HCT116 (cell line): ENCODE measurements at regions not wholly inside any gene's neighbourhood (a gene's known extent, or its start where the extent isn't known, plus 50 kb on each side); places are given as distances from the start of the nearest gene placed in this dataset.

Source experiments
- ATAC-seq: fragments of 200-7000 bp; cut with Tn5 transposase; 2 replicates; pipeline ENCODE4 v1.9.1; 2020; ENCODE audit warnings: mild to moderate bottlenecking, moderate library complexity
- BruUV-seq: library from RNA; stranded (reverse); fragments of 400-500 nt; replicated peaks from 2 replicates; lab custom pipeline; 2021; lab: Mats Ljungman, UMichigan
- CTCF ChIA-PET: fragments of 300-600 bp; sonication (Branson Sonifier 250); formaldehyde crosslinking; loops from one replicate; lab custom pipeline; 2021; ENCODE audit warnings: antibody characterized with exemption; lab: Charles Lee
- POLR2A ChIA-PET: fragments of 300-600, 350-600 bp; sonication (Branson Sonifier 250); formaldehyde crosslinking; loops from one replicate; lab custom pipeline; 2021; ENCODE audit warnings: antibody characterized with exemption; lab: Charles Lee
- RAD21 ChIA-PET, 2 experiments: fragments of 300-600 bp; sonication (Branson Sonifier 250); formaldehyde crosslinking; loops; one replicate each; lab custom pipeline; 2023; ENCODE audit warnings: low total read pairs in 2 of 2; ENCODE audit not compliant: uncharacterized antibody in 2 of 2, unreplicated experiment in 2 of 2, low non-redundant PET in 1 of 2; lab: Charles Lee
- DNase-seq: peaks from one replicate; pipeline ENCODE4 v3.0.0-alpha.2; 2010; ENCODE audit warnings: low read depth, low spot score
- H2AFZ ChIP-seq: fragments of 200-600 bp; shearing (Covaris generic), sonication (generic); 2 replicates; pipeline ENCODE4 v1.6.1; 2017; ENCODE audit warnings: low read depth, mixed run types, mixed read lengths, antibody characterized with exemption, low read length; ENCODE audit not compliant: poor library complexity, severe bottlenecking
- H3K27ac ChIP-seq: 2 replicates; pipeline ENCODE4 v1.5.1; 2012; ENCODE audit warnings: low read depth, low read length
- H3K27me3 ChIP-seq: fragments of 200-600 bp; sonication (generic); 2 replicates; pipeline ENCODE4 v1.6.1; 2016; ENCODE audit warnings: mixed run types, low read length, mixed read lengths; ENCODE audit not compliant: insufficient read depth
- H3K36me3 ChIP-seq, 2 experiments: fragments of 200-500 bp in 1 of 2; fragments of 200-600 bp in 1 of 2; sonication (Bioruptor generic) in 1 of 2; sonication (generic) in 1 of 2; 2 replicates each; pipeline versions ENCODE4 v1.5.1 to v1.6.1; 2014 to 2016; ENCODE audit warnings: low read length in 2 of 2, inconsistent platforms in 1 of 2, mixed read lengths in 1 of 2, mixed run types in 1 of 2; ENCODE audit not compliant: insufficient read depth in 2 of 2, control insufficient read depth in 1 of 2
- H3K4me1 ChIP-seq, 2 experiments: fragments of 200-600 bp in 1 of 2; sonication (generic) in 1 of 2; 2 replicates each; pipeline versions ENCODE4 v1.5.1 to v1.6.1; 2012 to 2017; ENCODE audit warnings: low read length in 2 of 2, inconsistent platforms in 1 of 2, mild to moderate bottlenecking in 1 of 2, mixed read lengths in 1 of 2, mixed run types in 1 of 2, moderate library complexity in 1 of 2; ENCODE audit not compliant: insufficient read depth in 2 of 2, control insufficient read depth in 1 of 2
- H3K4me2 ChIP-seq: fragments of 200-600 bp; sonication (generic); 2 replicates; pipeline ENCODE4 v1.6.1; 2017; ENCODE audit warnings: mixed run types, low read length, mixed read lengths
- H3K4me3 ChIP-seq, 2 experiments: fragments of 200-600 bp in 1 of 2; sonication (generic) in 1 of 2; replicated peaks in 1 of 2; 2 replicates each; pipeline ENCODE4 v1.5.1; 2011 to 2016; ENCODE audit warnings: low read length in 2 of 2, control low read depth in 1 of 2, low read depth in 1 of 2, mild to moderate bottlenecking in 1 of 2, mixed read lengths in 1 of 2, mixed run types in 1 of 2
- H3K79me2 ChIP-seq: fragments of 200-600 bp; sonication (generic); 2 replicates; pipeline ENCODE4 v1.6.1; 2017; ENCODE audit warnings: mild to moderate bottlenecking, mixed run types, low read length, moderate library complexity, mixed read lengths; ENCODE audit not compliant: insufficient read depth
- H3K9ac ChIP-seq: fragments of 200-600 bp; sonication (generic); 2 replicates; pipeline ENCODE4 v1.6.1; 2016; ENCODE audit warnings: low read length, mixed read lengths
- H3K9me2 ChIP-seq: fragments of 200-600 bp; sonication (generic), shearing (Covaris generic); 2 replicates; pipeline ENCODE4 v1.6.1; 2017; ENCODE audit warnings: mixed run types, mild to moderate bottlenecking, moderate library complexity; ENCODE audit not compliant: insufficient read depth
- H3K9me3 ChIP-seq, 2 experiments: fragments of 200-500 bp in 1 of 2; fragments of 200-600 bp in 1 of 2; sonication (Bioruptor generic) in 1 of 2; sonication (generic) in 1 of 2; 2 replicates each; pipeline ENCODE4 v1.6.1; 2014 to 2017; ENCODE audit warnings: low read length in 2 of 2, mixed read lengths in 2 of 2, inconsistent platforms in 1 of 2, low read depth in 1 of 2, mild to moderate bottlenecking in 1 of 2, mixed run types in 1 of 2, moderate library complexity in 1 of 2; ENCODE audit not compliant: control insufficient read depth in 1 of 2, insufficient read depth in 1 of 2
- H4K20me1 ChIP-seq: fragments of 200-600 bp; sonication (generic), shearing (Covaris generic); 2 replicates; pipeline ENCODE4 v1.6.1; 2017; ENCODE audit warnings: mixed run types, mild to moderate bottlenecking, moderate library complexity; ENCODE audit not compliant: insufficient read depth
- CEBPB ChIP-seq: IDR thresholded peaks from 2 replicates; pipeline ENCODE4 v1.6.1; 2012; ENCODE audit warnings: low read depth
- EGR1 ChIP-seq: IDR thresholded peaks from 2 replicates; pipeline ENCODE4 v1.6.1; 2012; ENCODE audit warnings: low read depth
- EZH2 ChIP-seq: fragments of 200-600 bp; sonication (generic); IDR thresholded peaks from 2 replicates; pipeline ENCODE4 v1.6.1; 2017; ENCODE audit warnings: antibody characterized with exemption, mixed run types
- MAX ChIP-seq: IDR thresholded peaks from 2 replicates; pipeline ENCODE4 v1.6.1; 2012
- POLR2A ChIP-seq: IDR thresholded peaks from 2 replicates; pipeline ENCODE4 v1.7.0; 2011; ENCODE audit warnings: borderline replicate concordance; ENCODE audit not compliant: insufficient read depth, insufficient read length; ENCODE audit errors: extremely low read depth
- RAD21 ChIP-seq: IDR thresholded peaks from 2 replicates; pipeline ENCODE4 v1.6.1; 2012; ENCODE audit warnings: low read depth, mild to moderate bottlenecking
- SRF ChIP-seq: IDR thresholded peaks from 2 replicates; pipeline ENCODE4 v1.6.1; 2012; ENCODE audit warnings: low read depth
- YY1 ChIP-seq: IDR thresholded peaks from 2 replicates; pipeline ENCODE4 v1.6.1; 2011; ENCODE audit warnings: low read length, low read depth, moderate library complexity, mild to moderate bottlenecking; ENCODE audit not compliant: insufficient replicate concordance; ENCODE audit errors: extremely low read depth
- intact Hi-C: fragments of 100-400 bp; cut with micrococcal nuclease; formaldehyde crosslinking; loops from 2 replicates; pipeline ENCODE4 v1.10.0; 2022

- ATAC-seq (no peak), DNase-seq (no peak)
- H4K20me1 ChIP-seq: no peaks in the 10 kb centered on the region
- RAD21 ChIA-PET: no interaction called here
- no peak overlapping the region for H3K4me2 ChIP-seq
- no peak overlapping the region for H3K9ac ChIP-seq
- H3K27ac ChIP-seq: no peak overlapping the region
- CTCF ChIA-PET: no interaction called here
- no peaks in the 10 kb centered on the region for H3K27me3 ChIP-seq
- POLR2A ChIA-PET: no interaction called here
- no peaks in the 10 kb centered on the region for H3K79me2 ChIP-seq
- intact Hi-C loops: no loop called here
- H2AFZ ChIP-seq: no peak overlapping the region
- H3K36me3 ChIP-seq: no peaks in the 10 kb centered on the region
- H3K9me3 ChIP-seq: no peaks in the 10 kb centered on the region
- peaks cover 0 to 7% of the 10 kb centered on the region in 2 experiments; a peak in 2 of 4 replicates for H3K4me1 ChIP-seq
- no peaks in the 10 kb centered on the region for H3K9me2 ChIP-seq
- TF ChIP-seq MAX (no peak), EZH2 (no peak), EGR1 (no peak), YY1 (no peak)
- BruUV-seq: no TSS peak
- no peak overlapping the region for H3K4me3 ChIP-seq
These were observed 179.1 kb downstream of the PSMG1 start for GRCh38 chr21:39003982-39004633.

GRCh38 chr21:39001341-39001740 lies 181.9 kb downstream of the PSMG1 start:
- Histone ChIP-seq H3K9me3 (no peaks in the 10 kb centered on the region), H2AFZ (no peak overlapping the region), H3K79me2 (no peaks in the 10 kb centered on the region), H3K4me2 (no peak overlapping the region), H3K4me3 (no peak overlapping the region), H3K36me3 (no peaks in the 10 kb centered on the region), H3K27ac (no peak overlapping the region), H4K20me1 (no peaks in the 10 kb centered on the region), H3K9ac (no peak overlapping the region), H3K27me3 (no peaks in the 10 kb centered on the region), H3K4me1 (peaks cover 0 to 7% of the 10 kb centered on the region in 2 experiments; a peak in 2 of 4 replicates), H3K9me2 (no peaks in the 10 kb centered on the region)
- no TSS peak for BruUV-seq
- CTCF ChIA-PET: no interaction called here
- ATAC-seq: no peak
- TF ChIP-seq POLR2A (no peak), CEBPB (no peak), EZH2 (no peak), YY1 (no peak), EGR1 (no peak), SRF (no peak), RAD21 (no peak)
- no peak for DNase-seq
- RAD21 ChIA-PET: no interaction called here
- POLR2A ChIA-PET: no interaction called here
- intact Hi-C loops: no loop called here
